Activated CD4-positive, alpha-beta T cell treated with anti-CD3 and anti-CD28 coated beads for 36 hours (primary cell): ENCODE measurements at regions not wholly inside any gene's neighbourhood (a gene's known extent, or its start where the extent isn't known, plus 50 kb on each side); places are given as distances from the start of the nearest gene placed in this dataset.

ENCODE experiments used
- ATAC-seq: fragments of 200-7000 bp; cut with Tn5 transposase; one replicate; pipeline ENCODE4 v1.10.0; 2021; ENCODE audit warnings: mild to moderate bottlenecking, moderate library complexity
- CTCF ChIA-PET: fragments of 350-600 bp; sonication (Branson Sonifier 250); formaldehyde crosslinking; loops from one replicate; lab custom pipeline; 2021; ENCODE audit warnings: antibody characterized with exemption; lab: Charles Lee
- POLR2A ChIA-PET: fragments of 350-600 bp; sonication (Branson Sonifier 250); formaldehyde crosslinking; loops from one replicate; lab custom pipeline; 2021; ENCODE audit warnings: antibody characterized with exemption, inconsistent platforms; lab: Charles Lee
- DNase-seq: peaks from one replicate; pipeline ENCODE4 v3.0.0-alpha.2; 2020
- H3K27ac Mint-ChIP-seq: one replicate; pipeline ENCODE4 v1.8.0; 2021; ENCODE audit warnings: mixed read lengths
- H3K27me3 Mint-ChIP-seq: one replicate; pipeline ENCODE4 v1.8.0; 2021; ENCODE audit warnings: mixed read lengths
- H3K36me3 Mint-ChIP-seq: one replicate; pipeline ENCODE4 v1.8.0; 2021; ENCODE audit warnings: low read depth, mixed read lengths
- H3K4me1 Mint-ChIP-seq: one replicate; pipeline ENCODE4 v1.8.0; 2021; ENCODE audit warnings: mixed read lengths
- H3K4me3 Mint-ChIP-seq: one replicate; pipeline ENCODE4 v1.8.0; 2021; ENCODE audit warnings: mild to moderate bottlenecking, moderate library complexity, mixed read lengths
- H3K9me3 Mint-ChIP-seq: one replicate; pipeline ENCODE4 v1.8.0; 2021; ENCODE audit warnings: low read depth, mixed read lengths
- intact Hi-C, 2 experiments: fragments of 100-400 bp; cut with DNase I in 1 of 2; cut with micrococcal nuclease in 1 of 2; formaldehyde crosslinking; loops; one replicate each; pipeline versions ENCODE4 v1.14.2 to v1.15.1; 2022 to 2024; cut with DNase I, micrococcal nuclease

DNA sequence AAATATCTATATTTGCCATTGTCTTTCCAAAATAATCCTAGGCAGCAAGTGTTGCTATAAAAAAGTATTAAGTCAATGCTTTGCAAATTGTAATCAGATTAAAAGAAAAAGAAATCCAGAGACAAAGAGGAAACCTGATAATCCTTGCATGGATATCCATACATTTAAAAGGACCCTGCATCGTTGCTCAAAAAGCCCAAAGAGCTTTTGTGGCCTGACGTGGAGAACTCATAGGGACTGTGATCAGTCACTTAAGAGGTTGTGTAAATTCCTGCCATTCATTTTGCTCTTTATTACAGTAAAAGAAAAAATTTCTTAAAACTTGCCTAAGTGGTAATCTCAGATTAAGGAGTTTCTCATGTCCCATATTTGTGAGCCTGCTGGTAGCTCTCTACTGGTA, 392.6 kb downstream of the C12orf75 start:
- intact Hi-C loops = no loop called here
- H3K4me1 Mint-ChIP-seq = no peaks in the 10 kb centered on the region
- H3K27me3 Mint-ChIP-seq = peaks cover 2% of the 10 kb centered on the region
- H3K4me3 Mint-ChIP-seq = no peak overlapping the region
- CTCF ChIA-PET = no interaction called here
- POLR2A ChIA-PET = no interaction called here
- no peak overlapping the region for H3K27ac Mint-ChIP-seq
- peaks cover 2% of the 10 kb centered on the region for H3K9me3 Mint-ChIP-seq
- ATAC-seq (no peak), DNase-seq (no peak)
- no peaks in the 10 kb centered on the region for H3K36me3 Mint-ChIP-seq

DNA sequence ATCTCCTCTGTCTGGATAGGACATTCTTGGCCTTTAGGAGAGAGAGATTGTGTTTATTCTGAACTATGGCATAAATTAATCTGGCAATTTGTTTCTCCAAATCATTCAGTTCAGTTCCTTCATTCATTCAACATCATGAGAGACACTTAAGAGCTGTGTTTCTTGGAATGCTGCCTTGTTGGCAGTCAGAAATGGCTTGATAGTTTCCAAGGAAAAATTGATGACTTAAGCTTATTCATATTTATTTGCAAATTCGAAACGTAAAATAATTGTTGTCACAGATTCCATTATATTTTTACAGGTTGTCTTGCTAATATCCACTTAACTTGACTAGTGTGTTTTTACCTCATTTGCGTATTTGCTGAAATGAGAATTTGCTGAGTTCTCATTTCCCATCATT, 393.0 kb downstream of the C12orf75 start:
- ChIA-PET CTCF (no interaction called here), POLR2A (no interaction called here)
- H3K9me3 Mint-ChIP-seq = no peaks in the 10 kb centered on the region
- intact Hi-C loops = no loop called here
- H3K36me3 Mint-ChIP-seq = no peaks in the 10 kb centered on the region
- H3K27me3 Mint-ChIP-seq = no peaks in the 10 kb centered on the region
- H3K4me3 Mint-ChIP-seq = no peak overlapping the region
- no peak for DNase-seq
- ATAC-seq = no peak
- H3K27ac Mint-ChIP-seq = no peak overlapping the region
- H3K4me1 Mint-ChIP-seq = no peaks in the 10 kb centered on the region

DNA sequence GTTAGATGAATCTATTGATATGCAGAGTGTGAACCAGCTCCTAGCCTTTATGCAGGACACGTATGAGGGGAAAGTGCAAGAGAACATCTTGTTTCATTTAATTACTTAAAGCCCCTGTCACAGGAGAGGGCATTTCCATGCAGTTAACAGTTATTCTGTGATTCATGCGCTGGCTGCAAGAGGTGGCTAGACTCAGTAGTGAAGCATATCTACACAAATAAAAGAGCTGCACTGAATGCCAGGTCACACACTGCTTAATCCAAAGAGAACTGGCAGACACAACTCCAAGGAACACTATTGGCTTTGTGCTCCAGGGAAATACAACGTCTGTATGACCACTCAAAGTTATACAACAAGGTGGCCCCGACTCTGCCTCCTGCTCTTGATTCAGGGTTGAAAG, 394.1 kb downstream of the C12orf75 start:
- ATAC-seq = no peak
- Mint-ChIP-seq H3K36me3 (no peaks in the 10 kb centered on the region), H3K27me3 (no peaks in the 10 kb centered on the region), H3K4me1 (no peaks in the 10 kb centered on the region), H3K4me3 (no peak overlapping the region), H3K27ac (no peak overlapping the region), H3K9me3 (no peaks in the 10 kb centered on the region)
- DNase-seq = no peak
- intact Hi-C loops = no loop called here
- CTCF ChIA-PET = no interaction called here
- POLR2A ChIA-PET = no interaction called here

DNA sequence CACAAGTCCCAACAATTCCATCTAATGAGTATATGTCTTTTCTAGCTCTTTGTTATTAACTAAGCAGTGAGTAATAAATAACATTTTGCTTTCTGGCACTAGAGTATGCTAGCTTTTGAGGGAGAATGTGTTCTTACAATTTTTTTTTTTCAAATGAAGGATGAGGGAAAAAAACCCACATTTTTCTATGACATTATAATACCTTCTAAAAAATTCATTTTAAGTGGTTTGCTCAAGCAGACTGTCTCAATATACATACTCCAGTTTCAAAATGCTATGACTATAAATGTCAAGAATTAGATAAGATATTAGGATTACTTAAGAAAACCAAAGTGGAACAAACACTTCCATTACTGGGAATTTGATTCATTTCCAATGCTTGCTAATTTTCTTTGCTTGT, 394.6 kb downstream of the C12orf75 start:
- DNase-seq = no peak
- Mint-ChIP-seq H3K27me3 (no peaks in the 10 kb centered on the region), H3K4me3 (no peak overlapping the region), H3K4me1 (no peaks in the 10 kb centered on the region), H3K27ac (no peak overlapping the region), H3K36me3 (no peaks in the 10 kb centered on the region), H3K9me3 (no peaks in the 10 kb centered on the region)
- ChIA-PET CTCF (no interaction called here), POLR2A (no interaction called here)
- intact Hi-C loops = no loop called here
- no peak for ATAC-seq

DNA sequence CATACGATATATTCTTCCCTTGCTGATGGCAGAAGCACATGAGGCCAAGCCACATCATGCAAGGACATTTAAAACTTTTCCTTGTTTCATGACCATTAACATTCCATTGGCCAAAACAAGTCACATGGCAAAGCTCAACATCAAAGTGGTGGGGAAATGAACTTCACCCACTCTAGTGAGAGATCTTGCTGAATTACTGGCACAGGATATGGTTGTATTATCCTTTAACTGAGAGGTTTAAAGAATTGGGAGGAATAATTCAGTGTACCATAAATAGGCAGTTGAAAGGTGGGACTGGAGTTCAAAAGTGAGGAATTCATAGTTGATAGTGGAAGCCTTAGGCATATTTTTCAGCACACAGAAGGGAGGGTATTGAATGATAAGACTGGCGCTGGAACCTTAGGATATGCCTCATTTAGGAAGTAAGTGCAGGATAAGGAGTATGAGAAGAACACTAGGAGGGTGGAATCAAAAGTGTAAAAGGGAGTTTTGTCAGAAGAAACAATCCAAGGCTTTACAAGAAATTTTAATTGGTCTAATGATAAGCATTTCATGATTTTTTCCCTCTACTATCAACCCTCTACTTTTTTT, 398.8 kb downstream of the C12orf75 start:
- intact Hi-C loops = no loop called here
- ChIA-PET POLR2A (no interaction called here), CTCF (no interaction called here)
- H3K4me3 Mint-ChIP-seq = no peak overlapping the region
- peaks cover 6% of the 10 kb centered on the region for H3K27me3 Mint-ChIP-seq
- no peaks in the 10 kb centered on the region for H3K36me3 Mint-ChIP-seq
- no peak overlapping the region for H3K27ac Mint-ChIP-seq
- H3K4me1 Mint-ChIP-seq = no peaks in the 10 kb centered on the region
- DNase-seq (no peak), ATAC-seq (no peak)
- H3K9me3 Mint-ChIP-seq = no peaks in the 10 kb centered on the region

DNA sequence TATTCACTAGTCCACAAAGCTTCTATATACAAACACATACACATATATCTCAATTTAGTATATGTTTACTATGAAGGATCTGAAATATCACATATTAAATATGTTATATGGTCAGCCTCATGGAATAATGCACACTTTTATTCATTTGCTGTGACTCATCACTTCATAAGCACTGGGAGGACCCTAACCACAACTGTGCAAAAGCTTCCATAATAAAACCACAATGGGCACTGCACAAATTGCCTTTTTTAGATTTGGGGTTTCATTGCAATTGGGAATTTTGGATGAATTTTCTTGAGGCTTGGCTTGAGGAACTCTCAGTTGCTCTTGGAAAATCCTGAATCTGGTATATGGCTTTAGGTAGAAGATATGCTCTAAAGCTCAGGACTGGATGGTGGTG, 399.4 kb downstream of the C12orf75 start:
- intact Hi-C loops = no loop called here
- ChIA-PET CTCF (no interaction called here), POLR2A (no interaction called here)
- Mint-ChIP-seq H3K9me3 (no peaks in the 10 kb centered on the region), H3K27me3 (peaks cover 8% of the 10 kb centered on the region), H3K27ac (no peak overlapping the region), H3K4me3 (no peak overlapping the region), H3K4me1 (no peaks in the 10 kb centered on the region), H3K36me3 (no peaks in the 10 kb centered on the region)
- ATAC-seq (no peak), DNase-seq (no peak)

DNA sequence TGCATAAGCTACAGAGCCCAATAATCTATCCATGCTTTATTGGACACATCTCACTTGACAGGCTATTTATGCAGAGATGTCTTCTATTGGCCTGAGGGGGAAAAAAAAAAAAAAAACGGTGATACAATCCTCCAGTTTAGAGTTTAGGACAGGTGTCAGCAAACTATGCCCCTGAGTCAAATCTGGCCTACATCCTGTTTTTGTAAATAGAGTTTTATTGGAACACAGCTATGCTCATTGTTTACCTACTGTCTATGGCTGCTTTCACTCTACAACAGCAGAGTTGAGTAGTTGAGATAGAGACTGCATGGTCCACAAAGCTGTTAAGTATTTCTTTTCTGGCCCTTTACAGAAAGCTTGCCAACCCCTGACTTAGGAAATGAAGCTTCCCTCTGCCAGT, 403.1 kb downstream of the C12orf75 start:
- H3K27me3 Mint-ChIP-seq = peaks cover 8% of the 10 kb centered on the region
- POLR2A ChIA-PET = no interaction called here
- no peak for ATAC-seq
- H3K36me3 Mint-ChIP-seq = no peaks in the 10 kb centered on the region
- CTCF ChIA-PET = no interaction called here
- intact Hi-C loops = no loop called here
- H3K27ac Mint-ChIP-seq = no peak overlapping the region
- H3K9me3 Mint-ChIP-seq = no peaks in the 10 kb centered on the region
- DNase-seq = no peak
- H3K4me1 Mint-ChIP-seq = no peaks in the 10 kb centered on the region
- H3K4me3 Mint-ChIP-seq = no peak overlapping the region

DNA sequence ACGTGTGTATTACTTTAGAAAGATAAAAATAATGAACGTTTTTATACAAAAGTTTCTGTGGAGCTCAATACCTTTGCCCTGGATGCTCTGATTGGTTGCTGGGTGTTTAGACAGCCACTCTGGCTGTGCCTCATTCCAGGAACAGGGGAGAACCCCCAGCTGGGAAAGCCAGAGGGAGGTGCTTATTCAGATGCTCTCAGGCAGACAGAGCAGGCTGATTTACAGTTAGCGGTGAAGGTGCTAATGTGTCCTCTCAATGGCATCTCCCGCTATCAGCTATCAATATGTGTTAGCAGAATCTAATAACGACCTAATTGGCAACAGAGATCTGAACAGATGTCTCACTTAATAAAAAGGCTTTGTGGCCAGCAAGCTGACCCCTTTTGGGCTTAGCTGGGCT, 402.3 kb downstream of the NUAK1 start:
- no peak overlapping the region for H3K27ac Mint-ChIP-seq
- intact Hi-C loops = no loop called here
- H3K36me3 Mint-ChIP-seq = no peaks in the 10 kb centered on the region
- no peak for DNase-seq
- peaks cover 5% of the 10 kb centered on the region for H3K27me3 Mint-ChIP-seq
- H3K4me1 Mint-ChIP-seq = no peaks in the 10 kb centered on the region
- ChIA-PET CTCF (interaction anchor here (0.7 kb wide), 1 partner anchor 316 kb away, joined by 3 read pairs; no protein-coding TSS in a partner anchor), POLR2A (interaction anchor here (0.6 kb wide), 1 partner anchor 17 kb away, joined by 3 read pairs; no protein-coding TSS in a partner anchor)
- no peaks in the 10 kb centered on the region for H3K9me3 Mint-ChIP-seq
- ATAC-seq = no peak
- no peak overlapping the region for H3K4me3 Mint-ChIP-seq

DNA sequence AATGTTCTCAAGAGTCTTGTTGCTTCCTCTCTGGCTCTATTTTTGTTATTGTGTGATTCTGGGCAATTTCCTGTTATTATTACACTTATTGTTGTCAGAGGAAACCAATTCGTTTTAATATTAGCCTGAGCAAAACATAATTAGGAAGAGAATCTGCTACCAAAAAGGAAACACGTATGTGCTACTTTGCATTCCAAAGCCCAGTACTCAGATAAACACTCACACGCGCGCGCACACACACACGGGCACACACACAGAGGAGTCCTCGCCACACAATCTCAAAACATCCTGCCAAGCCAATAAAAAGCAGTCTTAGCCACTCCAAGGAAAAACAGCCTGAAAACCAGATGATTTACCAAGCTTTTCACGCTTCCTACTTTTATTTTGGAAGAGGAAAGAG, 400.7 kb downstream of the NUAK1 start:
- no peaks in the 10 kb centered on the region for H3K4me1 Mint-ChIP-seq
- intact Hi-C loops = no loop called here
- H3K27ac Mint-ChIP-seq = no peak overlapping the region
- no peaks in the 10 kb centered on the region for H3K36me3 Mint-ChIP-seq
- ATAC-seq (no peak), DNase-seq (no peak)
- H3K9me3 Mint-ChIP-seq = no peaks in the 10 kb centered on the region
- ChIA-PET CTCF (no interaction called here), POLR2A (no interaction called here)
- H3K4me3 Mint-ChIP-seq = no peak overlapping the region
- H3K27me3 Mint-ChIP-seq = peaks cover 2% of the 10 kb centered on the region

DNA sequence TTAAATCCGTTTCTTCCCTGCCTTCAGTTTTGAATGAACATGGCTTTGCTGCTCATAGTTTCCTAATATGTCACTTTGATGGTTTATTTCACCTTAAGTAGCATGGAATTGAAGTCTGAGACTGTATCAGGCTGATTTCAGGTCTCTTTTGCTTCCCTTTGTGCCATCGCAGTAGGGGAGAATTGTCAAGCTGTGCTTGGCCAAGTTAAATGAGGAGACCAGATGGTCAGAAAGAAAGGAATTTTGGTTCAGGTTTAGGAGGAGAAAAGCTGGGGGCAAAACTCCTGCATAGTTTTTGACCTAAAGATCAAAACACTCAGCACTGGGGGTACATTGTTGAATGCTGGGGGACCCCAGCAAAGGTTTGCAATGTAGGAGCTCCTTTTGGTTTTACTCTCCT, 398.4 kb downstream of the NUAK1 start:
- POLR2A ChIA-PET = interaction anchor here (0.6 kb wide), 1 partner anchor 51 kb away, joined by 4 read pairs; no protein-coding TSS in a partner anchor
- no peaks in the 10 kb centered on the region for H3K9me3 Mint-ChIP-seq
- H3K36me3 Mint-ChIP-seq = no peaks in the 10 kb centered on the region
- H3K27ac Mint-ChIP-seq = no peak overlapping the region
- CTCF ChIA-PET = interaction anchor here (0.6 kb wide), 1 partner anchor 336 kb away, joined by 3 read pairs; no protein-coding TSS in a partner anchor
- no peaks in the 10 kb centered on the region for H3K27me3 Mint-ChIP-seq
- H3K4me3 Mint-ChIP-seq = no peak overlapping the region
- H3K4me1 Mint-ChIP-seq = no peaks in the 10 kb centered on the region
- DNase-seq (no peak), ATAC-seq (no peak)
- intact Hi-C loops = no loop called here

DNA sequence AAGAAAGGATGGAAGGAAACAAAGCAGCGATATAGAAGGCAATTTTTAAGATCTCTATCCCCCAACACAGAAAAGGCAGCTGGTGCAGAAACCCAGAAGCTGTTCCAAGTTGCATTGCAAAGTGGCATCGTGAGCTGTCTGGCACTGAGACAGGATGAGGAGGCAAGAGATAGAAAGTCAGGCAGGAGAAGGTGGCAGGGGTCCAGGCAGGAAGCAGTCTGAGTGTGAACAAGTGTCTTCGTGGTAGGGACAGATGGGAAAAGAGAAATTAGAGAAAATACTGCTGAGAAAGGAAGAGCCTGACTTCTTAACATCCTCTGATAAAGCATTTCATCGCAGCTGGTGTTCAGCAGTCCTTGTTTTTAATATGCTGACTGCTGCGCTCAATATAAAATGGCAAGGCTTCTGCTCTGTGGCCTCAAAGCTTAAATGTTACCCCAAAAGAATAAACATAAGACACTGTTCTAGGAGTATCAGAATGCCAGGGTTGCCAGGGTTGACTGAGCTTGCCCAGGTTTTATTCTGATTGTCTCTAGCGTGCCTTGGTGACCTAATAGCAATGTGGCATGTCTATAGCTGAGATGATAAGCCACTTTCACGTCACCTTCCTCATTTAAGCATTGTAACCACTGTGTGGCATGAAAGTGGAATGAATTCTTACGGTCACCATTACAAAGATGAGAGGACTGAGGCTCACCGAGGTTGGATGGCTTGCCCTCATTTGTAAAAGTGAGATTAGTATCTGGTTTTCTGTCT, 397.6 kb downstream of the NUAK1 start:
- Mint-ChIP-seq H3K9me3 (no peaks in the 10 kb centered on the region), H3K4me1 (no peaks in the 10 kb centered on the region), H3K27ac (no peak overlapping the region), H3K27me3 (no peaks in the 10 kb centered on the region), H3K36me3 (no peaks in the 10 kb centered on the region), H3K4me3 (no peak overlapping the region)
- no peak for DNase-seq
- intact Hi-C loops = no loop called here
- POLR2A ChIA-PET = interaction anchor here (0.6 kb wide), 1 partner anchor 51 kb away, joined by 4 read pairs; no protein-coding TSS in a partner anchor
- CTCF ChIA-PET = no interaction called here
- no peak for ATAC-seq
